ENCODE measurements at regions not wholly inside any gene's neighbourhood (a gene's known extent, or its start where the extent isn't known, plus 50 kb on each side); places are given as distances from the start of the nearest gene placed in this dataset.

DNA sequence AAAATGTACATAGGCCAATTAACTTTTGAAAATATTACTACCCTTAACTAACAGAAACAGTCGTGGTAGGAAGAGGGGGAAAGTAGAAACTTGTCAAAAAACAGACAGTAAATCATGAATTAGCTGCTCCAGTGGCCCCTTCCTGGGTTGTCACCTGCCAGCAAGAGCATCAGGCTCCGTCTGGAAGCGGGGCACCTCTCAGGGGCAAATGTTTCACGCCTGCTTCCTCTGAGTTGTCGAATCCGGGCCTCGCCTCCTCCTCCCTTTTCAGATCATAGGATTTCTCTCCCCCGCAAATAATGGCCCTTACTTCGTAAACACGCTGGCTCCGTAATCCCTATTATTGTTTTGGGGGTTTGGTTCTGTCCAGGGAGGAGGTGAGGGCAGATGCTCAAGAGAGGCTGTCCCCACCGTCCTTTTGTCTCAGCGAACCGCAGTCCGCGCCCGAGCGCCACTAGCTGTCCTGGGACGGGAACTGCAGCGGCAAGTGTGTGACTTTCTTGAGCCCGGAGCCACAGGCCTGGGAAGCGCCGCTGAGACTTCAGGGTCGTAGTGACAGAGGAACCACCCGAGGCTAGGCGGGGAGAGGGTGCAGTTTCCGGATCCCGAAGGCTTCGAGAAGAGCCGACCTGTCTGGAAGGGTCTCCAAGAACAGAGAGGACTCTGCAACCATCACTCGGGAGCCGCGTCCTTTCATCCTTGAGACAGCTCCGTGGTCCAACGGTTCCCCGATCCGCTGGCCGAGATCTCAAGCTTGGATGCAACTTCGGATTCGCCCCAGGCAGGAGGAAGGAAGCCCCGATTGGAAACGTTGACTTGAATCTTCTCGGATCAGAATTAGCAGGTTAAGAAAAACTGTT, 214.5 kb upstream of the ZNF184 start:
- peak overlapping the region; percentile 90 for H3K4me3 Mint-ChIP-seq
- DNase-seq (ENCODE audit: low read depth, low spot score) = peak; percentile 82
- H3K36me3 Mint-ChIP-seq (ENCODE audit: low read depth) = peaks cover 7% of the 10 kb centered on the region
- peaks cover 20% of the 10 kb centered on the region for H3K4me1 Mint-ChIP-seq
- H3K27ac Mint-ChIP-seq (ENCODE audit: unreplicated experiment) = peak overlapping the region; percentile 58
- peaks cover 6% of the 10 kb centered on the region for H3K9me3 Mint-ChIP-seq
- TF ChIP-seq, protein P1, sequence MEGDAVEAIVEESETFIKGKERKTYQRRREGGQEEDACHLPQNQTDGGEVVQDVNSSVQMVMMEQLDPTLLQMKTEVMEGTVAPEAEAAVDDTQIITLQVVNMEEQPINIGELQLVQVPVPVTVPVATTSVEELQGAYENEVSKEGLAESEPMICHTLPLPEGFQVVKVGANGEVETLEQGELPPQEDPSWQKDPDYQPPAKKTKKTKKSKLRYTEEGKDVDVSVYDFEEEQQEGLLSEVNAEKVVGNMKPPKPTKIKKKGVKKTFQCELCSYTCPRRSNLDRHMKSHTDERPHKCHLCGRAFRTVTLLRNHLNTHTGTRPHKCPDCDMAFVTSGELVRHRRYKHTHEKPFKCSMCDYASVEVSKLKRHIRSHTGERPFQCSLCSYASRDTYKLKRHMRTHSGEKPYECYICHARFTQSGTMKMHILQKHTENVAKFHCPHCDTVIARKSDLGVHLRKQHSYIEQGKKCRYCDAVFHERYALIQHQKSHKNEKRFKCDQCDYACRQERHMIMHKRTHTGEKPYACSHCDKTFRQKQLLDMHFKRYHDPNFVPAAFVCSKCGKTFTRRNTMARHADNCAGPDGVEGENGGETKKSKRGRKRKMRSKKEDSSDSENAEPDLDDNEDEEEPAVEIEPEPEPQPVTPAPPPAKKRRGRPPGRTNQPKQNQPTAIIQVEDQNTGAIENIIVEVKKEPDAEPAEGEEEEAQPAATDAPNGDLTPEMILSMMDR (conservative IDR thresholded peaks at IDR 0.05) = peak; percentile 73
- peaks cover 71% of the 10 kb centered on the region for H3K27me3 Mint-ChIP-seq (ENCODE audit: low read depth)

DNA sequence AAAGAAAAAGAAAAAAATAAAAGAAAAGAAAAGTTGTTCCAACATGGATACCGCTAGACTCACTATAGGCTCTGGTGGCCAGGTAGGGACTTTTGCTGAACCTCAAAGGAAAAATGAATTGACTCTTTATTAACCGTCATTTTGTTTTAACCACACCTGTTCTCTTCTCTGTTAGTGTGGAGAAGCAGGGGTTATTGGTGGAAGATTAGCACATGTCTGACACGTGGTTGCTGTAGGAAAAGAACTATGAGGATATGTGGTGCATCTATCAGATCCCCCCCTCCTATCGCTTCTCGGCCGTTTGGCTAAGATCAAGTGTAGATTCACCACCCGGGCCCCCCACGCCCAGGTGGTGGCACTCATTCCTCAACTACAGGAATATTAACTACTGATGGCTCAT, 212.4 kb upstream of the ZNF184 start:
- H3K36me3 Mint-ChIP-seq (ENCODE audit: low read depth) = peaks cover 10% of the 10 kb centered on the region
- H3K4me3 Mint-ChIP-seq = peak overlapping the region; percentile 72
- H3K4me1 Mint-ChIP-seq = peaks cover 29% of the 10 kb centered on the region

DNA sequence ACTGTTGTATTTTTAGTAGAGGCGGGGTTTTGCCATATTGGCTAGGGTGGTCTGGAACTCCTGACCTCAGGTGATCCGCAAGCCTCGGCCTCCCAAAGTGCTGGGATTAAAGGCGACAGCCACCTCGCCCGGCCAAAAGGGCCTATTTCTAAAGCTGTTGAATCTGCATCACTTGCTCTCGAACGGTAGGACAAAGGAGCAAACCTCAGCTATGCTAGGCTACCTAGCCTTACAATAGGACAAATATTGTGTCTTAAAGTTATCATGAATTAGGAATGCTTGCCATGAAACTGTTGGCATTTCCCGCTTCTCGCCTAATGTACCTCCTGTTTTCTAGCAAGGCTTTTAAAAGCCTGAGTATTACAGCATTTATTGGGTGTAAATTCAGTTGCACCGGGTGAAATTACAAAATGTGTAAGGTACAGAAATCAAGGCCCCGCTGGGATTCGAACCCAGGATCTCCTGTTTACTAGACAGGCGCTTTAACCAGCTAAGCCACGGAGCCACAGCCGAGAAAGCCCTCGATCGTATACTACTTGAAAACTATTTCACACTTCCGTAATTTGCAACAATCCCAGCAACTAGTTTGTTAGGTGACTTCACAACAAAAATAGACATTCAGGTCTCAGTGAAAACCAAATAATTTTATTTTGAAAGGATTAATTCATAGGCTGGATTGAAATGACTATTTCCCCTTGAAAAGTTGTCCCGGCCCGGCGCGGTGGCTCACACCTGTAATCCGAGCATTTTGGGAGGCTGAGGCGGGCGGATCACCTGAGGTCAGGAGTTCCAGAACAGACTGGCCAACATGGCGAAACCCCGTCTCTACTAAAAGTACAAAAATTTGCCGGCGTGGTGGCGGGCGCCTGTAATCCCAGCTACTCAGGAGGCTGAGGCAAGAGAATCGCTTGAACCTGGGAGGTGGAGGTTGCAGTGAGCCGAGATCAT, 211.6 kb upstream of the ZNF184 start:
- H3K4me3 Mint-ChIP-seq = peak overlapping the region; percentile 90
- H3K9me3 Mint-ChIP-seq = peaks cover 8% of the 10 kb centered on the region
- peaks cover 86% of the 10 kb centered on the region for H3K27me3 Mint-ChIP-seq (ENCODE audit: low read depth)
- TF ChIP-seq, protein P1 (conservative IDR thresholded peaks at IDR 0.05) = no peak
- peaks cover 10% of the 10 kb centered on the region for H3K36me3 Mint-ChIP-seq (ENCODE audit: low read depth)
- H3K4me1 Mint-ChIP-seq = peaks cover 37% of the 10 kb centered on the region
- H3K27ac Mint-ChIP-seq (ENCODE audit: unreplicated experiment) = no peak overlapping the region
- DNase-seq (ENCODE audit: low read depth, low spot score) = no peak

More for the DNA sequence above, 212.4 kb upstream of the ZNF184 start:
- Mint-ChIP-seq H3K9me3 (peaks cover 8% of the 10 kb centered on the region), H3K27ac (ENCODE audit: unreplicated experiment) (no peak overlapping the region), H3K27me3 (ENCODE audit: low read depth) (peaks cover 81% of the 10 kb centered on the region)
- no peak for DNase-seq (ENCODE audit: low read depth, low spot score)
- TF ChIP-seq, protein P1 (conservative IDR thresholded peaks at IDR 0.05) = no peak

DNA sequence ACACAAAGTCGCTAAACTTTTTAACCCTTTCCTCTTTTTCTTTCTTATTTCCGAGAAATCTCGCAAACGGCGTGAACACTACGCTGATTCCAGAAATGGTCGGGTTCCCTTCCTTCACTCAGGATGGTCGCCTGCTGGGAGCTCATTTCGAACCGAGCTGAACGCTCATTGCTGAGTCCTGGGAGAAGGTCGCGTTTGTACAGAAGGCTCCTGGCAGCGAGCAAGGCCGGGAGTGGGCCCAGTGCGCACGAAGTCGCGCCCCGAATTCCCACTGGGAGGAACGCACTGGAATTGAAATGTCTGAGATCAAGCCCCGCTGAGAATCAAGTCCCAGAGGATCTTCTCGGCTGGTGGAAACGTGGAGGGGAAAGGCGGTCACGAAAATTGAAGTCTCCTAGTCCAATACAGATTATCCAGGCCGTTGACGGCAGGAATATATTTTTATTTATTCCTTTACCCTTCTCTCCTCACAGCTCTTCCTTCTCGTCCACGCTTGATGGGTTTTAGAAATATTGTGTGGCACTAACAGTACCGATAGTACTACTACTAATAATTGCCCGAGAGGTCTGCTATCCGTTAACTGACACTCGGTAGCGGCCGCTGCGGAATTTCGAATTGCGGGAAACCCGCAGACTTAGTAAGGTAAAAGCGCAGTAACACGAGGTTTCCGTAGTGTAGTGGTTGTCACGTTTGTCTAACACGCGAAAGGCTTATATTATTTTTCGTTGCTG, 207.2 kb upstream of the ZNF184 start:
- Mint-ChIP-seq H3K4me1 (peaks cover 25% of the 10 kb centered on the region), H3K36me3 (ENCODE audit: low read depth) (peaks cover 5% of the 10 kb centered on the region), H3K27me3 (ENCODE audit: low read depth) (peaks cover 99% of the 10 kb centered on the region), H3K27ac (ENCODE audit: unreplicated experiment) (no peak overlapping the region), H3K4me3 (peak overlapping the region; percentile 81), H3K9me3 (peaks cover 5% of the 10 kb centered on the region)
- DNase-seq (ENCODE audit: low read depth, low spot score) = no peak
- TF ChIP-seq, protein P1 (conservative IDR thresholded peaks at IDR 0.05) = no peak
